Sigmoid colon (tissue), 6 donors: ENCODE measurements at regions not wholly inside any gene's neighbourhood (a gene's known extent, or its start where the extent isn't known, plus 50 kb on each side); places are given as distances from the start of the nearest gene placed in this dataset.

ENCODE experiments used
- DNase-seq: peaks from one replicate; pipeline ENCODE4 v3.0.0-alpha.2; 2019
- H3K27ac ChIP-seq, 4 donors: fragments of 200-600 bp; sonication (generic); one replicate each; pipeline ENCODE4 v1.5.1; 2016 to 2019; ENCODE audit warnings: mild to moderate bottlenecking in 1 of 4
- H3K27me3 ChIP-seq, 3 donors: fragments of 200-600 bp; sonication (generic); one replicate each; pipeline ENCODE4 v1.5.1; 2019; ENCODE audit warnings: mild to moderate bottlenecking in 1 of 3
- H3K36me3 ChIP-seq, 4 donors: fragments of 200-600 bp; sonication (generic); one replicate each; pipeline ENCODE4 v1.5.1; 2016 to 2019
- H3K4me1 ChIP-seq, 4 donors: fragments of 200-600 bp; sonication (generic); one replicate each; pipeline ENCODE4 v1.5.1; 2017 to 2019
- H3K4me3 ChIP-seq, 4 donors: fragments of 200-600 bp; sonication (generic); one replicate each; pipeline ENCODE4 v1.5.1; 2017 to 2019; ENCODE audit warnings: mild to moderate bottlenecking in 2 of 4, moderate library complexity in 1 of 4
- H3K9me3 ChIP-seq, 4 donors: fragments of 200-600 bp in 3 of 4; sonication (generic) in 3 of 4; one replicate each; pipeline versions ENCODE4 v1.5.1 to v1.6.1; 2013 to 2019
- CTCF ChIP-seq, 4 experiments: fragments of 450-650 bp in 3 of 4; fragments of 200-600 bp in 1 of 4; IDR thresholded peaks; one replicate each; pipeline ENCODE4 v1.5.1; 2016 to 2019; ENCODE audit warnings: antibody characterized with exemption in 4 of 4, mild to moderate bottlenecking in 3 of 4, moderate library complexity in 2 of 4
- EP300 ChIP-seq, 4 donors: sonication (generic); formaldehyde crosslinking; IDR thresholded peaks; one replicate each; pipeline ENCODE4 v1.6.1; 2017; ENCODE audit warnings: antibody characterized with exemption in 4 of 4
- POLR2A ChIP-seq, 2 donors: fragments of 450-650 bp; IDR thresholded peaks; one replicate each; pipeline ENCODE4 v1.6.1; 2016; ENCODE audit warnings: antibody characterized with exemption in 2 of 2, mild to moderate bottlenecking in 2 of 2, moderate library complexity in 2 of 2
- POLR2AphosphoS5 ChIP-seq, 4 donors: sonication (generic); formaldehyde crosslinking; IDR thresholded peaks; one replicate each; pipeline ENCODE4 v1.6.1; 2017; ENCODE audit warnings: antibody characterized with exemption in 4 of 4
- WGBS, 2 donors: extraction: QIAGEN DNeasy Blood & Tissue Kit; methylation state at CpG; one replicate each; pipeline ENCODE4 v1.1.7; 2013; 5-methylcytosine and 5-hydroxymethylcytosine counted together
- intact Hi-C: fragments of 100-400 bp; cut with DNase I; formaldehyde crosslinking; loops from one replicate; pipeline ENCODE4 v1.15.1; 2023
- donor health status: healthy with polysubstance abuse.
- donor health status: healthy.

DNA sequence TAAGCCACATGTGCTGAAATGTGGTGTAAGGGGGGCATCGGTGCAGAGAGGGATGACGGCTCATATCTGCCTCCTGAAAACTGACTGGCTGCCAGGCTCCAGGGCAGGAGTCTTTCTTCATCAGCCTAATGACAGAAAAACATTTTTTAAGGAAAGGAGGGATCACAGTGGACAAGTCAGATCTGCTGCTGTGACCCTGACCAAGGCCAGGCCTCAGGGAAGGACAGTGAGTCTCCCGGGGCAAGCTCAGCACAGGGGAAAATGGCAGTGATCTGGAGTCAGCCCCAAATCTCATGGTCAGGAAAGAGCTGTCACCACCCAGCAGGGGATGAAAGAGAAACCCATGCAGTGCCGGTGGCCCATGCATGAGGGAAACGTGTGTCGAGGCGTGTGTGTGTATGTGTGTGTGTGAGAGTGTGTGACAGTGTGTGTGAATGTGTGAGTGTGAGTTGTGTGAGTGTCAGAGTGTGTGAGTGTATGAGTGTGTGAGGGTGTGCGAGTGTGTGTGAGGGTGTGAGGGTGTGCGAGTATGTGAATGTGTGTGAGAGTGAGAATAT lies 134.5 kb downstream of the INHBB start:
- WGBS, 2 donors: 79 to 83% methylated on average over 9 of the region's 9 CpGs
- H3K36me3 ChIP-seq: no peaks in the 10 kb centered on the region
- no peaks in the 10 kb centered on the region for H3K9me3 ChIP-seq
- H3K4me3 ChIP-seq: no peak overlapping the region
- H3K27me3 ChIP-seq: no peaks in the 10 kb centered on the region
- no peaks in the 10 kb centered on the region for H3K4me1 ChIP-seq
- DNase-seq: peak; percentile 12
- no peak overlapping the region for H3K27ac ChIP-seq
- TF ChIP-seq EP300 (IDR thresholded peaks at IDR 0.05) (no peak), CTCF (IDR thresholded peaks at IDR 0.05) (no peak), POLR2A (IDR thresholded peaks at IDR 0.05) (no peak), POLR2AphosphoS5 (IDR thresholded peaks at IDR 0.05) (no peak)
- intact Hi-C loops: no loop called here

GRCh38 chr2:120480903-120481445 lies 135.0 kb downstream of the INHBB start:
- peak; percentile 60 for DNase-seq
- Histone ChIP-seq H3K27ac (no peak overlapping the region), H3K36me3 (no peaks in the 10 kb centered on the region), H3K27me3 (no peaks in the 10 kb centered on the region), H3K9me3 (no peaks in the 10 kb centered on the region), H3K4me1 (no peaks in the 10 kb centered on the region), H3K4me3 (no peak overlapping the region)
- TF ChIP-seq CTCF (IDR thresholded peaks at IDR 0.05) (no peak), EP300 (IDR thresholded peaks at IDR 0.05) (no peak), POLR2AphosphoS5 (IDR thresholded peaks at IDR 0.05) (no peak), POLR2A (IDR thresholded peaks at IDR 0.05) (no peak)
- WGBS, 2 donors: 91 to 94% methylated on average over 5 of the region's 5 CpGs
- intact Hi-C loops: no loop called here

- intact Hi-C loops: no loop called here
- 89 to 92% methylated on average over 17 of the region's 17 CpGs for WGBS, 2 donors
- peak; percentile 39 for DNase-seq
These were observed 135.7 kb downstream of the INHBB start for GRCh38 chr2:120481446-120482194.

GRCh38 chr2:120482334-120482733 lies 136.4 kb downstream of the INHBB start:
- no peak for DNase-seq
- Histone ChIP-seq H3K36me3 (no peaks in the 10 kb centered on the region), H3K27me3 (no peaks in the 10 kb centered on the region), H3K4me1 (no peaks in the 10 kb centered on the region), H3K9me3 (no peaks in the 10 kb centered on the region), H3K27ac (no peak overlapping the region), H3K4me3 (no peak overlapping the region)
- WGBS, 2 donors: 91 to 93% methylated on average over 9 of the region's 9 CpGs
- TF ChIP-seq POLR2AphosphoS5 (IDR thresholded peaks at IDR 0.05): no peak
- TF ChIP-seq EP300 (IDR thresholded peaks at IDR 0.05): no peak
- no peak for TF ChIP-seq POLR2A (IDR thresholded peaks at IDR 0.05)
- no peak for TF ChIP-seq CTCF (IDR thresholded peaks at IDR 0.05)
- intact Hi-C loops: no loop called here

More at GRCh38 chr2:120481446-120482194, 135.7 kb downstream of the INHBB start:
- Histone ChIP-seq H3K4me1 (no peaks in the 10 kb centered on the region), H3K4me3 (no peak overlapping the region), H3K9me3 (no peaks in the 10 kb centered on the region), H3K27ac (no peak overlapping the region), H3K36me3 (no peaks in the 10 kb centered on the region), H3K27me3 (no peaks in the 10 kb centered on the region)
- TF ChIP-seq CTCF (IDR thresholded peaks at IDR 0.05): no peak
- TF ChIP-seq POLR2AphosphoS5 (IDR thresholded peaks at IDR 0.05): no peak
- TF ChIP-seq POLR2A (IDR thresholded peaks at IDR 0.05): no peak
- no peak for TF ChIP-seq EP300 (IDR thresholded peaks at IDR 0.05)
